ENCODE measurements at regions not wholly inside any gene's neighbourhood (a gene's known extent, or its start where the extent isn't known, plus 50 kb on each side); places are given as distances from the start of the nearest gene placed in this dataset.
"Not testable (repeated sequence)": the region's sequence is repeated elsewhere in the genome, so short reads cannot be mapped to it uniquely, and the experiment has no call there.

- no peak for DNase-seq
Measured at GRCh38 chr21:33971492-33972013, 55.9 kb upstream of the ATP5PO start.

- no peak for DNase-seq
Measured at GRCh38 chr21:33969581-33969980, 54.0 kb upstream of the ATP5PO start.

DNA sequence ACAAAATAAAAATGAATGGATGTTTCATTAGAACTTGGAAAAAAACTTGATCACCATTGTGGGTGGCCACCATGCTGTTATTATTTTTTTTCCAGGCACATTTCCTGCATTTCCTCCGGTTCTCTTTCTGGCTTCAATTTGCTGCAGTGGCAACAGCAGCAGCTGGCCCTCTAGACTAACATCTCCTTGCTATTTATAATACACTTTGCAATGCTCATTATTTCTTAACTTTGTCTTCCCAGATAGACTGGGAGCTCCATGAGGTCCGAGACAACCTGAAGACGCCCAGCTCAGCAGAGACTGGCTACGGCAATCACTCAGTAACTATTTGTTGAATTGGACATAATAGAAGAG is 53.4 kb upstream of the ATP5PO start:
- DNase-seq = no peak

GRCh38 chr21:33968080-33968994 is 52.7 kb upstream of the ATP5PO start:
- DNase-seq = no peak

GRCh38 chr21:33967086-33967571 is 51.5 kb upstream of the ATP5PO start:
- no peak for DNase-seq

- DNase-seq = no peak
Measured at GRCh38 chr21:33966324-33966949, 50.8 kb upstream of the ATP5PO start.

DNA sequence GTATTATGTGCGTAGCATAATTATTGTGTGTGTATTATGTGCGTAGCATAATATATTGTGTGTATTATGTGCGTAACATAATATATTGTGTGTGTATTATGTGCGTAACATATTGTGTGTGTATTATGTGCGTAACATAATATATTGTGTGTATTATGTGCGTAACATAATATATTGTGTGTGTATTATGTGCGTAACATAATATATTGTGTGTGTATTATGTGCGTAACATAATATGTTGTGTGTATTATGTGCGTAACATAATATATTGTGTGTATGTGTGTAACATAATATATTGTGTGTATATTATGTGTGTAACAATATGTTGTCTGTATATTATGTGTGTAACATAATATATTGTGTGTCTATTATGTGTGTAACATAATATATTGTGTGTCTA is 50.1 kb upstream of the ATP5PO start:
- not testable (repeated sequence) for DNase-seq
